ENCODE measurements at regions not wholly inside any gene's neighbourhood (a gene's known extent, or its start where the extent isn't known, plus 50 kb on each side); places are given as distances from the start of the nearest gene placed in this dataset.

DNA sequence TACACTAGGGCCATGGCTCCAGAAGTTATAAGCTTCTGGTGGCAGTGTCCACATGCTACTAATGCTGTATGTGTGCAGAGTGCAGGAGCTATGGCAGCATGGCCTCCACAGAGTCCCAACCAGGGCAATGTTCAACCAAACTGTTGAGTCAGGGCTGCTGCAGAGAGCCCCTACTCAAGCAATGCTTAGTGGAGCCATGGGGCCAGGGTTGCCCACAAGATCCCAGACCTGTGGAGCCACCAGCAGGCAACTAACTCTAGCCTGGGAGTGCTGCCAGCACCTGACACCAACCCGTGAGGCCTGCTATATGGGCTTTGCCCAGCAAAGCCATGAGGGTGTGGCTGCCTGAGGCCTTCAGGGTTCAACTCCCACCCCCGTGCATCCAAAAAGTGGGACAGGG, 655.2 kb downstream of the TBC1D22A start:
- H4K20me1 ChIP-seq (ENCODE audit: control insufficient read depth, insufficient read depth, low read depth, low read length) = no peaks in the 10 kb centered on the region
- H3K27me3 ChIP-seq (ENCODE audit: control insufficient read depth, low read length) = no peaks in the 10 kb centered on the region; the same call in none of the 2 replicates
- no peak overlapping the region for H3K4me2 ChIP-seq (ENCODE audit: low read length)
- no peaks in the 10 kb centered on the region for H3K9me2 ChIP-seq (replicated peaks; ENCODE audit: control insufficient read depth, low read length)
- no peak overlapping the region for H3K27ac ChIP-seq (ENCODE audit: low read depth, low read length)
- no peaks in the 10 kb centered on the region for H3K79me2 ChIP-seq (ENCODE audit: control insufficient read depth, low read length)
- H3K9me3 ChIP-seq (ENCODE audit: control insufficient read depth, insufficient read depth, low read length) = no peaks in the 10 kb centered on the region
- H3K4me3 ChIP-seq (ENCODE audit: low read length) = no peak overlapping the region
- H3K36me3 ChIP-seq (ENCODE audit: control insufficient read depth, low read length) = no peaks in the 10 kb centered on the region
- H3K4me1 ChIP-seq (ENCODE audit: control insufficient read depth, low read length) = no peaks in the 10 kb centered on the region
- no peaks in the 10 kb centered on the region for H3F3A ChIP-seq (ENCODE audit: control insufficient read depth, insufficient read depth)
- TF ChIP-seq, protein P1, sequence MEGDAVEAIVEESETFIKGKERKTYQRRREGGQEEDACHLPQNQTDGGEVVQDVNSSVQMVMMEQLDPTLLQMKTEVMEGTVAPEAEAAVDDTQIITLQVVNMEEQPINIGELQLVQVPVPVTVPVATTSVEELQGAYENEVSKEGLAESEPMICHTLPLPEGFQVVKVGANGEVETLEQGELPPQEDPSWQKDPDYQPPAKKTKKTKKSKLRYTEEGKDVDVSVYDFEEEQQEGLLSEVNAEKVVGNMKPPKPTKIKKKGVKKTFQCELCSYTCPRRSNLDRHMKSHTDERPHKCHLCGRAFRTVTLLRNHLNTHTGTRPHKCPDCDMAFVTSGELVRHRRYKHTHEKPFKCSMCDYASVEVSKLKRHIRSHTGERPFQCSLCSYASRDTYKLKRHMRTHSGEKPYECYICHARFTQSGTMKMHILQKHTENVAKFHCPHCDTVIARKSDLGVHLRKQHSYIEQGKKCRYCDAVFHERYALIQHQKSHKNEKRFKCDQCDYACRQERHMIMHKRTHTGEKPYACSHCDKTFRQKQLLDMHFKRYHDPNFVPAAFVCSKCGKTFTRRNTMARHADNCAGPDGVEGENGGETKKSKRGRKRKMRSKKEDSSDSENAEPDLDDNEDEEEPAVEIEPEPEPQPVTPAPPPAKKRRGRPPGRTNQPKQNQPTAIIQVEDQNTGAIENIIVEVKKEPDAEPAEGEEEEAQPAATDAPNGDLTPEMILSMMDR (IDR thresholded peaks at IDR 0.05; ENCODE audit: low read depth, low read length, poor library complexity, severe bottlenecking) = no peak
- no peak for TF ChIP-seq EZH2phosphoT487 (IDR thresholded peaks at IDR 0.05; ENCODE audit: borderline replicate concordance, low read length)

DNA sequence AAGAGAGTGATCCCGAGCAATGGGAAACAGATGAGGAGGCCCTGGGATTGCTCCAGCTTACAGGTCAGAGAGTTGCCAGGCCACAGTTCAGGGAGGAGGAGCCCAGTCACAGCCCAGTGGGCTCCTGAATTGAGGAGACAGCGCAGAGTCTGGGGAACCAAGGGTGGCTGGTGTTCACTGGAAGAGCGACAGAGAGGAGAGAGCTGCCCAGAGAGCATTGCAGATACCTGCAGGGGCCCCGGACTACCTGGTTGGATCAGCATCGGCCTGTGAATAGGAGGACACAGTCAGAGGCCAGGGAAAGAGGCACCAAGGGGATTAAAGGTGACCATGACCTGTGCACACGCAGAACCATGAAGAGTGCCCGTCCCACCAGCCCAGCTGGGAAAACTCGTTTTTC, 648.6 kb downstream of the TBC1D22A start:
- Histone ChIP-seq H3K79me2 (ENCODE audit: control insufficient read depth, low read length) (no peaks in the 10 kb centered on the region), H3K4me3 (ENCODE audit: low read length) (no peak overlapping the region), H3K36me3 (ENCODE audit: control insufficient read depth, low read length) (no peaks in the 10 kb centered on the region), H3K4me1 (ENCODE audit: control insufficient read depth, low read length) (no peaks in the 10 kb centered on the region), H3K27me3 (ENCODE audit: control insufficient read depth, low read length) (no peaks in the 10 kb centered on the region; the same call in 1 of the 2 replicates), H3K27ac (ENCODE audit: low read depth, low read length) (no peak overlapping the region), H4K20me1 (ENCODE audit: control insufficient read depth, insufficient read depth, low read depth, low read length) (no peaks in the 10 kb centered on the region), H3K4me2 (ENCODE audit: low read length) (no peak overlapping the region), H3F3A (ENCODE audit: control insufficient read depth, insufficient read depth) (no peaks in the 10 kb centered on the region), H3K9me3 (ENCODE audit: control insufficient read depth, insufficient read depth, low read length) (no peaks in the 10 kb centered on the region), H3K9me2 (replicated peaks; ENCODE audit: control insufficient read depth, low read length) (no peaks in the 10 kb centered on the region)
- no peak for TF ChIP-seq EZH2phosphoT487 (IDR thresholded peaks at IDR 0.05; ENCODE audit: borderline replicate concordance, low read length)
- TF ChIP-seq, protein P1 (IDR thresholded peaks at IDR 0.05; ENCODE audit: low read depth, low read length, poor library complexity, severe bottlenecking) = no peak

DNA sequence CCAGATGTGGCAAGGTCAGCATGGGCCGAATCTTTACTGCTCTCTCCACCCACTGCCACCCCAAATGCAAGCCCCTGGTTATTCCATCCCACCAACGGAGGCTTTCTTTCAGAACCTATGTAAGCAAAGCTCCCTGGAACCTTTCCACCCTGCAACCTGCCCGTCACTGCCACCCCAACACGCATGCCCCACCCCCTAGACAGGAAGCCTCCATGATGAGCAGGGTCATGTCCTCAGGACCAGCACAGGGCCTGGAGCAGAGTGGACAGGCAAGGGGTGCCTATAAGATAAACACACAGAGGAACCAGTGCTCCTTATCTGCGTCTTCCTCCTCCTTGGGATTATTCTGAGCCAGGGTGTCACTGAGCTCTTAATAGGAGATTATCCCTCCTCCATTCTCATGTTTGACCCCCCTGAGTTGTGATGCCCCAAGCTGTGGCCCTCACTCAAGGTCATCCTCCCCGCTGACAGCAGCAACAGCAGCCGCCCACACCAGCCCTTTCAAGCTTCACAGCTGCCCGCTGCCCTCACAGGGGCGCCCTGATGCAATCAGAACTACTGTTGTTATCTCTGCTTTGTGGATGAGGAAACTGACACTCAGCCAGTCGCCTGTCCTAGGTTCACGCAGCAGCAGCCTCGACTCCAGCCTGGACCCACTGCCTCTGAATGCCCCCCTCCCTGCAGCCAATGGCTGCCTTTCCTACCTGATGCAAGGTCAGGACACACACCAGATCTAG, 647.3 kb downstream of the TBC1D22A start:
- Histone ChIP-seq H3K9me2 (replicated peaks; ENCODE audit: control insufficient read depth, low read length) (no peaks in the 10 kb centered on the region), H3F3A (ENCODE audit: control insufficient read depth, insufficient read depth) (no peaks in the 10 kb centered on the region), H3K9me3 (ENCODE audit: control insufficient read depth, insufficient read depth, low read length) (no peaks in the 10 kb centered on the region), H3K4me2 (ENCODE audit: low read length) (no peak overlapping the region), H3K79me2 (ENCODE audit: control insufficient read depth, low read length) (no peaks in the 10 kb centered on the region), H3K4me3 (ENCODE audit: low read length) (no peak overlapping the region), H4K20me1 (ENCODE audit: control insufficient read depth, insufficient read depth, low read depth, low read length) (no peaks in the 10 kb centered on the region), H3K4me1 (ENCODE audit: control insufficient read depth, low read length) (no peaks in the 10 kb centered on the region), H3K27me3 (ENCODE audit: control insufficient read depth, low read length) (no peaks in the 10 kb centered on the region; the same call in 1 of the 2 replicates), H3K27ac (ENCODE audit: low read depth, low read length) (no peak overlapping the region), H3K36me3 (ENCODE audit: control insufficient read depth, low read length) (no peaks in the 10 kb centered on the region)
- TF ChIP-seq EZH2phosphoT487 (IDR thresholded peaks at IDR 0.05; ENCODE audit: borderline replicate concordance, low read length) = no peak
- TF ChIP-seq, protein P1 (IDR thresholded peaks at IDR 0.05; ENCODE audit: low read depth, low read length, poor library complexity, severe bottlenecking) = no peak
